Left hindlimb (tissue), 1 donor: ENCODE measurements at regions not wholly inside any gene's neighbourhood (a gene's known extent, or its start where the extent isn't known, plus 50 kb on each side); places are given as distances from the start of the nearest gene placed in this dataset.
"Not testable (repeated sequence)": the region's sequence is repeated elsewhere in the genome, so short reads cannot be mapped to it uniquely, and the experiment has no call there.

Experiments
- DNase-seq: peaks from one replicate; pipeline ENCODE4 v3.0.0-alpha.2; 2018

DNA sequence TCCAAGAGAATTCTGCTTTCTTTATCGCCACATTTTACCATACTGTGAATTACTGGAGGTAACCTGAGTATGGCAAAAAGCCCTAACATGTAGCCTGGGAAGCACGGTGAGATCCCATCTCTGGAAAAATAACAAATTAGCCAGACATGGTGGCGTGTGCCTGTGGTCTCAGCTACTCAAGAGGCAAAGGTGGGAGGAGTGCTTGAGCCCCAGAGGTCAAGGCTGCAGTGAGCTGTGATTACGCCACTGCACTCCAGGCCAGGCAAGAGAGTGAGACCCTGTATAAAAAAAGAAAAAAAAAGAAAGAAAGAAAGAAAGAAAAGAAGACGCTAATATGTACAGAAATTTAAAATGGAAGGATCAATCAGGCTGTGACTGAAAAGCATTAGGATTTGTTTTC, 57.7 kb upstream of the SESTD1 start:
- no peak for DNase-seq

DNA sequence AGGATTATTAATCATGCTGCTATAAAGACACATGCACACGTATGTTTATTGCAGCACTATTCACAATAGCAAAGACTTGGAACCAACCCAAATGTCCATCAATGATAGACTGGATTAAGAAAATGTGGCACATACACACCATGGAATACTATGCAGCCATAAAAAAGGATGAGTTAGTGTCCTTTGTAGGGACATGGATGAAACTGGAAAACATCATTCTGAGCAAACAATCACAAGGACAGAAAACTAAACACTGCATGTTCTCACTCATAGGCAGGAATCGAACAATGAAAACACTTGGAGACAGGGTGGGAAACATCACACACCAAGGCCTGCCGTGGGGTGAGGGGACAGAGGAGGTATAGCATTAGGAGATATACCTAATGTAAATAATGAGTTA, 56.4 kb upstream of the SESTD1 start:
- DNase-seq = not testable (repeated sequence)

DNA sequence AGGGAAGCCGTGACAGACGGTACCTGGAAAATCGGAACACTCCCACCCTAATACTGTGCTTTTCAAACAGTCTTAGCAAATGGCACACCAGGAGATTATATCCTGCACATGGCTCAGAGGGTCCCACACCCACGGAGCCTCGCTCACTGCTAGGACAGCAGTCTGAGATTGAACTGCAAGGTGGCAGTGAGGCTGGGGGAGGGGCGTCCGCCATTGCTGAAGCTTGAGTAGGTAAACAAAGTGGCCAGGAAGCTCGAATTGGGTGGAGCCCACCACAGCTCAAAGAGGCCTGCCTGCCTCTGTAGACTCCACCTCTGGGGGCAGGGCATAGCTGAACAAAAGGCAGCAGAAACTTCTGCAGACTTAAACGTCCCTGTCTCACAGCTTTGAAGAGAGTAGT, 50.1 kb upstream of the SESTD1 start:
- DNase-seq = not testable (repeated sequence)
